ENCODE measurements at regions not wholly inside any gene's neighbourhood (a gene's known extent, or its start where the extent isn't known, plus 50 kb on each side); places are given as distances from the start of the nearest gene placed in this dataset.

- DNase-seq (ENCODE audit: low read depth in 2 of 2), result no peak
These were observed 136.6 kb downstream of the ANKRD60 start for GRCh38 chr20:58091810-58092209.

GRCh38 chr20:58090161-58090560 lies 138.3 kb downstream of the ANKRD60 start:
- no peak for DNase-seq (ENCODE audit: low read depth in 2 of 2)

GRCh38 chr20:58088625-58089024 lies 139.8 kb downstream of the ANKRD60 start:
- no peak for DNase-seq (ENCODE audit: low read depth in 2 of 2)

- no peak for DNase-seq (ENCODE audit: low read depth in 2 of 2)
These were observed 140.3 kb downstream of the ANKRD60 start for GRCh38 chr20:58088105-58088504.

GRCh38 chr20:58087562-58087858 lies 140.9 kb downstream of the ANKRD60 start:
- no peak for DNase-seq (ENCODE audit: low read depth in 2 of 2)

GRCh38 chr20:58086763-58087561 lies 141.5 kb downstream of the ANKRD60 start:
- DNase-seq (ENCODE audit: low read depth in 2 of 2), result no peak

- no peak for DNase-seq (ENCODE audit: low read depth in 2 of 2)
These were observed 143.5 kb downstream of the ANKRD60 start for GRCh38 chr20:58084966-58085365.

- no peak for DNase-seq (ENCODE audit: low read depth in 2 of 2)
These were observed 143.9 kb downstream of the ANKRD60 start for GRCh38 chr20:58084566-58084965.

- no peak for DNase-seq (ENCODE audit: low read depth in 2 of 2)
These were observed 146.6 kb downstream of the ANKRD60 start for GRCh38 chr20:58081846-58082245.

- DNase-seq (ENCODE audit: low read depth in 2 of 2), result no peak
These were observed 149.5 kb downstream of the ANKRD60 start for GRCh38 chr20:58078741-58079522.

GRCh38 chr20:58077282-58077681 lies 151.2 kb downstream of the ANKRD60 start:
- no peak for DNase-seq (ENCODE audit: low read depth in 2 of 2)

GRCh38 chr20:58076405-58076804 lies 152.0 kb downstream of the ANKRD60 start:
- DNase-seq (ENCODE audit: low read depth in 2 of 2), result no peak

GRCh38 chr20:58075586-58076345 lies 152.7 kb downstream of the ANKRD60 start:
- DNase-seq (ENCODE audit: low read depth in 2 of 2), result no peak

- no peak for DNase-seq (ENCODE audit: low read depth in 2 of 2)
These were observed 154.3 kb downstream of the ANKRD60 start for GRCh38 chr20:58073945-58074856.

- DNase-seq (ENCODE audit: low read depth in 2 of 2), result no peak
These were observed 155.5 kb downstream of the ANKRD60 start for GRCh38 chr20:58072695-58073671.

- DNase-seq (ENCODE audit: low read depth in 2 of 2), result no peak
These were observed 156.5 kb downstream of the ANKRD60 start for GRCh38 chr20:58071991-58072390.

GRCh38 chr20:58071298-58071697 lies 157.2 kb downstream of the ANKRD60 start:
- no peak for DNase-seq (ENCODE audit: low read depth in 2 of 2)

GRCh38 chr20:58070664-58071196 lies 157.7 kb downstream of the ANKRD60 start:
- DNase-seq (ENCODE audit: low read depth in 2 of 2), result no peak

- DNase-seq (ENCODE audit: low read depth in 2 of 2), result no peak
These were observed 158.4 kb downstream of the ANKRD60 start for GRCh38 chr20:58069796-58070663.

Measured in stimulated activated CD8-positive, alpha-beta memory T cell treated with anti-CD3 and anti-CD28 coated beads, Interleukin-15, amount 100 ng/mL, for 4 hours (primary cell).